Bronchial epithelial cell (primary cell): ENCODE measurements at regions not wholly inside any gene's neighbourhood (a gene's known extent, or its start where the extent isn't known, plus 50 kb on each side); places are given as distances from the start of the nearest gene placed in this dataset.

ENCODE experiments used
- DNase-seq: peaks from one replicate; pipeline ENCODE4 v3.0.0-alpha.2; 2010; ENCODE audit warnings: low read depth
- FAIRE-seq: peaks from 2 replicates; lab custom pipeline; 2011; peaks lifted over from hg19 to GRCh38; lab: Jason Lieb, UNC
- H3K27me3 ChIP-seq: 2 replicates; pipeline ENCODE4 v1.5.1; 2011; ENCODE audit warnings: low read length; ENCODE audit not compliant: control insufficient read depth, insufficient read depth
- H3K36me3 ChIP-seq: 2 replicates; pipeline ENCODE4 v1.5.1; 2011; ENCODE audit warnings: low read length; ENCODE audit not compliant: control insufficient read depth, insufficient read depth
- H3K4me3 ChIP-seq: 2 replicates; pipeline ENCODE4 v1.5.1; 2011; ENCODE audit warnings: mild to moderate bottlenecking, low read depth, low read length, control low read depth
- CTCF ChIP-seq: IDR thresholded peaks from 2 replicates; pipeline ENCODE4 v1.5.1; 2011; ENCODE audit warnings: mild to moderate bottlenecking, moderate library complexity, low read length, control low read depth, inconsistent platforms; ENCODE audit not compliant: insufficient read depth, severe bottlenecking

GRCh38 chr12:47302111-47302671, 222.4 kb upstream of the AMIGO2 start:
- no peak for DNase-seq
- Histone ChIP-seq H3K27me3 (no peaks in the 10 kb centered on the region), H3K4me3 (no peak overlapping the region), H3K36me3 (no peaks in the 10 kb centered on the region)
- no peak for TF ChIP-seq CTCF
- no peak for FAIRE-seq

- H3K36me3 ChIP-seq, result no peaks in the 10 kb centered on the region
- DNase-seq, result no peak
- no peak overlapping the region for H3K4me3 ChIP-seq
- no peaks in the 10 kb centered on the region for H3K27me3 ChIP-seq
- no peak for FAIRE-seq
- no peak for TF ChIP-seq CTCF
These were observed 219.8 kb upstream of the AMIGO2 start for GRCh38 chr12:47299586-47299985.

GRCh38 chr12:47297993-47298392, 218.2 kb upstream of the AMIGO2 start:
- no peak for FAIRE-seq
- no peak for DNase-seq
- Histone ChIP-seq H3K4me3 (no peak overlapping the region), H3K36me3 (no peaks in the 10 kb centered on the region), H3K27me3 (no peaks in the 10 kb centered on the region)
- no peak for TF ChIP-seq CTCF

GRCh38 chr12:47296828-47297227, 217.1 kb upstream of the AMIGO2 start:
- FAIRE-seq, result no peak
- TF ChIP-seq CTCF, result no peak

GRCh38 chr12:47293406-47293805, 213.6 kb upstream of the AMIGO2 start:
- Histone ChIP-seq H3K27me3 (no peaks in the 10 kb centered on the region), H3K4me3 (no peak overlapping the region), H3K36me3 (no peaks in the 10 kb centered on the region)
- DNase-seq (no peak), FAIRE-seq (no peak)
- TF ChIP-seq CTCF, result no peak

More at GRCh38 chr12:47296828-47297227, 217.1 kb upstream of the AMIGO2 start:
- Histone ChIP-seq H3K27me3 (no peaks in the 10 kb centered on the region), H3K36me3 (no peaks in the 10 kb centered on the region), H3K4me3 (no peak overlapping the region)
- DNase-seq, result no peak

GRCh38 chr12:47286676-47287075, 206.9 kb upstream of the AMIGO2 start:
- Histone ChIP-seq H3K27me3 (no peaks in the 10 kb centered on the region), H3K4me3 (no peak overlapping the region), H3K36me3 (no peaks in the 10 kb centered on the region)
- DNase-seq (no peak), FAIRE-seq (no peak)
- TF ChIP-seq CTCF, result no peak
